CD8-positive, alpha-beta memory T cell (primary cell): ENCODE measurements at regions not wholly inside any gene's neighbourhood (a gene's known extent, or its start where the extent isn't known, plus 50 kb on each side); places are given as distances from the start of the nearest gene placed in this dataset.

Experiments used
- CTCF ChIA-PET: fragments of 350-600 bp; sonication (Branson Sonifier 250); formaldehyde crosslinking; loops from one replicate; lab custom pipeline; 2021; ENCODE audit warnings: antibody characterized with exemption; lab: Charles Lee
- POLR2A ChIA-PET: fragments of 350-600 bp; sonication (Branson Sonifier 250); formaldehyde crosslinking; loops from one replicate; lab custom pipeline; 2021; ENCODE audit warnings: antibody characterized with exemption; lab: Charles Lee
- DNase-seq, 5 donors: peaks; one replicate each; pipeline versions ENCODE4 v3.0.0 to v3.0.0-alpha.2; 2020 to 2022; ENCODE audit warnings: mixed read lengths in 1 of 5
- H3K27ac ChIP-seq: one replicate; pipeline ENCODE4 v1.7.0; 2013; ENCODE audit warnings: low read depth, mild to moderate bottlenecking, low read length, moderate library complexity
- H3K27me3 ChIP-seq: 2 replicates; pipeline ENCODE4 v1.7.0; 2013; ENCODE audit warnings: low read length, mild to moderate bottlenecking; ENCODE audit not compliant: insufficient read depth, poor library complexity, severe bottlenecking
- H3K36me3 ChIP-seq: 2 replicates; pipeline ENCODE4 v1.7.0; 2013; ENCODE audit warnings: mild to moderate bottlenecking, low read length, moderate library complexity; ENCODE audit not compliant: insufficient read depth
- H3K4me1 ChIP-seq: 2 replicates; pipeline ENCODE4 v1.7.0; 2013; ENCODE audit warnings: mild to moderate bottlenecking, low read length, moderate library complexity; ENCODE audit not compliant: insufficient read depth
- H3K4me3 ChIP-seq: 2 replicates; pipeline ENCODE4 v1.7.0; 2013; ENCODE audit warnings: mild to moderate bottlenecking, low read length
- H3K9me3 ChIP-seq: 2 replicates; pipeline ENCODE4 v1.7.0; 2013; ENCODE audit warnings: mild to moderate bottlenecking, low read length
- H3K27ac Mint-ChIP-seq, 8 donors: one replicate each; pipeline ENCODE4 v1.8.0; 2020 to 2021; ENCODE audit warnings: mixed read lengths in 8 of 8, mild to moderate bottlenecking in 6 of 8, inconsistent platforms in 3 of 8, moderate library complexity in 3 of 8
- H3K27me3 Mint-ChIP-seq, 2 donors: one replicate each; pipeline ENCODE4 v1.8.0; 2020 to 2021; ENCODE audit warnings: mixed read lengths in 2 of 2, mild to moderate bottlenecking in 1 of 2, moderate library complexity in 1 of 2
- H3K36me3 Mint-ChIP-seq, 3 donors: one replicate each; pipeline ENCODE4 v1.8.0; 2020 to 2021; ENCODE audit warnings: mixed read lengths in 3 of 3, inconsistent platforms in 1 of 3, mild to moderate bottlenecking in 1 of 3
- H3K4me1 Mint-ChIP-seq, 3 donors: one replicate each; pipeline ENCODE4 v1.8.0; 2020 to 2021; ENCODE audit warnings: mixed read lengths in 3 of 3, inconsistent platforms in 1 of 3, mild to moderate bottlenecking in 1 of 3
- H3K4me3 Mint-ChIP-seq, 7 donors: one replicate each; pipeline ENCODE4 v1.8.0; 2020 to 2021; ENCODE audit warnings: mixed read lengths in 7 of 7, mild to moderate bottlenecking in 6 of 7, moderate library complexity in 4 of 7, inconsistent platforms in 2 of 7
- H3K9me3 Mint-ChIP-seq, 5 donors: one replicate each; pipeline ENCODE4 v1.8.0; 2020 to 2022; ENCODE audit warnings: mixed read lengths in 5 of 5, mild to moderate bottlenecking in 3 of 5, moderate library complexity in 2 of 5, inconsistent platforms in 1 of 5

GRCh38 chr16:74168445-74168844 is 128.2 kb upstream of the PSMD7 start:
- no peaks in the 10 kb centered on the region for H3K9me3 ChIP-seq
- ChIA-PET POLR2A (no interaction called here), CTCF (no interaction called here)
- Mint-ChIP-seq H3K4me3 (no peak overlapping the region), H3K36me3 (peaks cover 0 to under 1% (median 0%) of the 10 kb centered on the region in 3 donors), H3K9me3 (peaks cover 0 to 9% (median 2%) of the 10 kb centered on the region in 5 donors), H3K27ac (no peak overlapping the region), H3K27me3 (peaks cover 0 to 2% of the 10 kb centered on the region in 2 donors), H3K4me1 (no peaks in the 10 kb centered on the region)
- no peaks in the 10 kb centered on the region for H3K27me3 ChIP-seq
- no peaks in the 10 kb centered on the region for H3K4me1 ChIP-seq
- DNase-seq: no peak
- H3K36me3 ChIP-seq: no peaks in the 10 kb centered on the region
- no peak overlapping the region for H3K4me3 ChIP-seq
- no peak overlapping the region for H3K27ac ChIP-seq

GRCh38 chr16:74166456-74166855 is 130.2 kb upstream of the PSMD7 start:
- Histone ChIP-seq H3K4me1 (no peaks in the 10 kb centered on the region), H3K36me3 (no peaks in the 10 kb centered on the region), H3K4me3 (no peak overlapping the region), H3K9me3 (no peaks in the 10 kb centered on the region), H3K27me3 (no peaks in the 10 kb centered on the region), H3K27ac (no peak overlapping the region)
- Mint-ChIP-seq H3K4me1 (no peaks in the 10 kb centered on the region), H3K36me3 (no peaks in the 10 kb centered on the region), H3K27me3 (peaks cover 0 to 2% of the 10 kb centered on the region in 2 donors), H3K27ac (no peak overlapping the region), H3K9me3 (peaks cover 0 to 13% (median 4%) of the 10 kb centered on the region in 5 donors), H3K4me3 (no peak overlapping the region)
- no peak for DNase-seq
- POLR2A ChIA-PET: no interaction called here
- CTCF ChIA-PET: no interaction called here

GRCh38 chr16:74165566-74166080 is 131.0 kb upstream of the PSMD7 start:
- no peaks in the 10 kb centered on the region for H3K9me3 ChIP-seq
- no peak for DNase-seq
- Mint-ChIP-seq H3K9me3 (peaks cover 3 to 19% (median 9%) of the 10 kb centered on the region in 5 donors), H3K36me3 (no peaks in the 10 kb centered on the region), H3K4me1 (no peaks in the 10 kb centered on the region), H3K27me3 (peaks cover 0 to 2% of the 10 kb centered on the region in 2 donors), H3K4me3 (no peak overlapping the region), H3K27ac (no peak overlapping the region)
- H3K4me3 ChIP-seq: no peak overlapping the region
- H3K4me1 ChIP-seq: no peaks in the 10 kb centered on the region
- ChIA-PET CTCF (interaction anchor here (1.1 kb wide), 1 partner anchor 37 kb away, joined by 3 read pairs; no protein-coding TSS in a partner anchor), POLR2A (no interaction called here)
- no peak overlapping the region for H3K27ac ChIP-seq
- no peaks in the 10 kb centered on the region for H3K27me3 ChIP-seq
- no peaks in the 10 kb centered on the region for H3K36me3 ChIP-seq

- ChIA-PET CTCF (no interaction called here), POLR2A (no interaction called here)
- peaks cover 3 to 22% (median 9%) of the 10 kb centered on the region in 5 donors for H3K9me3 Mint-ChIP-seq
- no peak overlapping the region for H3K4me3 Mint-ChIP-seq
- Histone ChIP-seq H3K27me3 (no peaks in the 10 kb centered on the region), H3K36me3 (no peaks in the 10 kb centered on the region), H3K4me3 (no peak overlapping the region), H3K4me1 (no peaks in the 10 kb centered on the region), H3K27ac (no peak overlapping the region), H3K9me3 (no peaks in the 10 kb centered on the region)
- DNase-seq: no peak
- H3K36me3 Mint-ChIP-seq: peaks cover 0 to 1% (median 0%) of the 10 kb centered on the region in 3 donors
- peaks cover 2 to 4% of the 10 kb centered on the region in 2 donors for H3K27me3 Mint-ChIP-seq
- H3K27ac Mint-ChIP-seq: no peak overlapping the region
- H3K4me1 Mint-ChIP-seq: no peaks in the 10 kb centered on the region
Measured at GRCh38 chr16:74160759-74161158, 135.9 kb upstream of the PSMD7 start.

GRCh38 chr16:74153773-74154172 is 142.8 kb upstream of the PSMD7 start:
- Histone ChIP-seq H3K36me3 (no peaks in the 10 kb centered on the region), H3K4me1 (no peaks in the 10 kb centered on the region), H3K27ac (no peak overlapping the region), H3K9me3 (no peaks in the 10 kb centered on the region), H3K4me3 (no peak overlapping the region), H3K27me3 (no peaks in the 10 kb centered on the region)
- H3K4me1 Mint-ChIP-seq: no peaks in the 10 kb centered on the region
- ChIA-PET POLR2A (no interaction called here), CTCF (no interaction called here)
- H3K27ac Mint-ChIP-seq: no peak overlapping the region
- H3K4me3 Mint-ChIP-seq: no peak overlapping the region
- no peaks in the 10 kb centered on the region for H3K36me3 Mint-ChIP-seq
- peaks cover 0 to 6% (median 2%) of the 10 kb centered on the region in 5 donors for H3K9me3 Mint-ChIP-seq
- peaks cover 2 to 5% of the 10 kb centered on the region in 2 donors for H3K27me3 Mint-ChIP-seq
- DNase-seq: no peak

- no peaks in the 10 kb centered on the region for H3K36me3 ChIP-seq
- DNase-seq: no peak
- H3K4me3 Mint-ChIP-seq: no peak overlapping the region
- no peaks in the 10 kb centered on the region for H3K27me3 ChIP-seq
- H3K27me3 Mint-ChIP-seq: no peaks in the 10 kb centered on the region
- peaks cover 0 to 1% (median 0%) of the 10 kb centered on the region in 5 donors for H3K9me3 Mint-ChIP-seq
- no peaks in the 10 kb centered on the region for H3K4me1 ChIP-seq
- H3K27ac Mint-ChIP-seq: no peak overlapping the region
- no peaks in the 10 kb centered on the region for H3K36me3 Mint-ChIP-seq
- H3K4me1 Mint-ChIP-seq: no peaks in the 10 kb centered on the region
- ChIA-PET CTCF (no interaction called here), POLR2A (no interaction called here)
- no peaks in the 10 kb centered on the region for H3K9me3 ChIP-seq
- no peak overlapping the region for H3K4me3 ChIP-seq
- H3K27ac ChIP-seq: no peak overlapping the region
Measured at GRCh38 chr16:74146643-74147042, 150.0 kb upstream of the PSMD7 start.

- no peaks in the 10 kb centered on the region for H3K27me3 Mint-ChIP-seq
- peaks cover 2 to 9% (median 3%) of the 10 kb centered on the region in 5 donors for H3K9me3 Mint-ChIP-seq
- no peaks in the 10 kb centered on the region for H3K4me1 ChIP-seq
- H3K36me3 ChIP-seq: no peaks in the 10 kb centered on the region
- ChIA-PET POLR2A (no interaction called here), CTCF (no interaction called here)
- no peak overlapping the region for H3K27ac ChIP-seq
- no peak overlapping the region for H3K4me3 Mint-ChIP-seq
- H3K27ac Mint-ChIP-seq: no peak overlapping the region
- no peaks in the 10 kb centered on the region for H3K4me1 Mint-ChIP-seq
- no peak overlapping the region for H3K4me3 ChIP-seq
- DNase-seq: no peak
- no peaks in the 10 kb centered on the region for H3K9me3 ChIP-seq
- no peaks in the 10 kb centered on the region for H3K27me3 ChIP-seq
- H3K36me3 Mint-ChIP-seq: no peaks in the 10 kb centered on the region
Measured at GRCh38 chr16:74143171-74143570, 153.4 kb upstream of the PSMD7 start.

GRCh38 chr16:74141015-74141414 is 155.6 kb upstream of the PSMD7 start:
- Mint-ChIP-seq H3K9me3 (peaks cover 2 to 9% (median 3%) of the 10 kb centered on the region in 5 donors), H3K27ac (no peak overlapping the region), H3K27me3 (no peaks in the 10 kb centered on the region), H3K4me3 (no peak overlapping the region), H3K4me1 (no peaks in the 10 kb centered on the region), H3K36me3 (no peaks in the 10 kb centered on the region)
- DNase-seq: no peak
- Histone ChIP-seq H3K9me3 (no peaks in the 10 kb centered on the region), H3K36me3 (no peaks in the 10 kb centered on the region), H3K27ac (no peak overlapping the region), H3K27me3 (no peaks in the 10 kb centered on the region), H3K4me1 (no peaks in the 10 kb centered on the region), H3K4me3 (no peak overlapping the region)
- ChIA-PET CTCF (no interaction called here), POLR2A (no interaction called here)
